Activated CD8-positive, alpha-beta memory T cell treated with anti-CD3 and anti-CD28 coated beads, Interleukin-2, amount 10 ng/mL, durations not matched to agents 7 days and 5 days (primary cell): ENCODE measurements at regions not wholly inside any gene's neighbourhood (a gene's known extent, or its start where the extent isn't known, plus 50 kb on each side); places are given as distances from the start of the nearest gene placed in this dataset.

Experiments used
- ATAC-seq: fragments of 150-1000 bp; cut with Tn5 transposase; one replicate; pipeline ENCODE4 v1.10.0; 2021; ENCODE audit warnings: moderate library complexity
- CTCF ChIA-PET: fragments of 350-600 bp; sonication (Branson Sonifier 250); formaldehyde crosslinking; loops from one replicate; lab custom pipeline; 2021; ENCODE audit warnings: antibody characterized with exemption; lab: Charles Lee
- DNase-seq: peaks from one replicate; pipeline ENCODE4 v3.0.0-alpha.2; 2020
- H3K27ac Mint-ChIP-seq: one replicate; pipeline ENCODE4 v1.8.0; 2021; ENCODE audit warnings: mild to moderate bottlenecking, mixed read lengths
- H3K27me3 Mint-ChIP-seq: one replicate; pipeline ENCODE4 v1.8.0; 2021; ENCODE audit warnings: mixed read lengths
- H3K36me3 Mint-ChIP-seq: one replicate; pipeline ENCODE4 v1.8.0; 2021; ENCODE audit warnings: mild to moderate bottlenecking, mixed read lengths
- H3K4me1 Mint-ChIP-seq: one replicate; pipeline ENCODE4 v1.8.0; 2021; ENCODE audit warnings: mixed read lengths
- H3K4me3 Mint-ChIP-seq: one replicate; pipeline ENCODE4 v1.8.0; 2021; ENCODE audit warnings: mild to moderate bottlenecking, moderate library complexity, mixed read lengths
- H3K9me3 Mint-ChIP-seq: one replicate; pipeline ENCODE4 v1.8.0; 2022; ENCODE audit warnings: low read depth, mixed read lengths

DNA sequence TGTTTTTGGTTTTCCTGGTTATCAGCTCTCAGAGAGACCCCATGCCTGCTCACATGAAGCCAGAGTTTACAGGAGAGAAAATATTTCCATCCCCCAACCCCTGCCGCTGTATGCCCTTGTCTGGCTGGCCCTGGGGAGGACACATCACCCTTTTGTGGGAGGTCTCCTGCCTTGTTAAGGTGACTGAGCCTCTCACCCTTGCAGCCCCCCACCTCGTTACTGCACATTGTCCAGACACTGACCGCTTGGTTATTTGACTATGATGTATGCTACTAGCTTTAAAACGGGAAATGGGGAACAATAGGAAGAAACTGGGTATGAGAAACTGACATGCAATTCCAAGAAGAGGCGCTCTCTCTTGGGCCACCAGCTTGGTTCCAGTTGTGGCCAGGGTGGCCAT is 51.1 kb upstream of the RFPL3 start:
- Mint-ChIP-seq H3K27ac (no peak overlapping the region), H3K9me3 (no peaks in the 10 kb centered on the region), H3K27me3 (peaks cover 30% of the 10 kb centered on the region), H3K4me1 (no peaks in the 10 kb centered on the region), H3K36me3 (no peaks in the 10 kb centered on the region), H3K4me3 (no peak overlapping the region)
- DNase-seq (no peak), ATAC-seq (no peak)
- CTCF ChIA-PET = no interaction called here

DNA sequence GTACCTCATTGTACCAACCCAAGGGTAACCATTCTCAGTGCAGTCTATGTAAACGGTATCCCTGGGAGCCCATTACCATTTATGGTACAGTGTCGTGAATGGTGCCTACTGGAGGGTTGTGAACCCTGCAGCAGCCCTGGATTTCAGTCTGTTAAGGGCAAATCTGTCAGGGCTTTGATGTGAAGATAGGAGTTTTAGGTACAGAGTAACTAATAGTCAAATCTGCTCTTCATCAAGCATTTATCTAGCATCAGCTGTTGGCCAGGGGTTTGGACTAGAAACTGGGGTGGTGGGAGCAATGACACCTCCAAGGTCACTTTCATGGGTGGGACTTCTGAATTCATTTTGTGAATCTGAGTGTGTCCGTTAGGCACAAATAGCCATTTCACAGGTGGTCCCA is 50.6 kb upstream of the RFPL3 start:
- Mint-ChIP-seq H3K36me3 (no peaks in the 10 kb centered on the region), H3K9me3 (no peaks in the 10 kb centered on the region), H3K4me1 (no peaks in the 10 kb centered on the region), H3K27ac (no peak overlapping the region), H3K4me3 (no peak overlapping the region), H3K27me3 (peaks cover 25% of the 10 kb centered on the region)
- DNase-seq (no peak), ATAC-seq (no peak)
- CTCF ChIA-PET = no interaction called here

DNA sequence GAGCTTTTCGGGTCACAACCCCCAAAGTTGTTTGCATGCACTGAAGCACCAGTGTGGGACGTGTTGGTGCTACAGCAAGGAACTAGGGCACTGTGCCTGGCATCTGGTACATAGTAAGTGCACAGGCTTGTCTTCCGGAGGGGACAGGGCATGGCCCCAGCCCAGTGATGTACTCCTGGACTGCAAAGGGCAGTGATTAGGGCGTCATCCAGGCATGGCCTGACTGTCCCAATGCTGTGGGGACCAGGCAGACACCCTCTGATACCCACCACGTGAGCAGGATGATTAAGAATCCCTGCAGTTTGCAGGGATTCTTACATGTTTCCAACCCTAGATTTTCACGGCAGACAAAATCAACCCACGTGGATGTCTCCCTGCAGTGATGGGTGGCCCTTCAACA is 50.0 kb upstream of the RFPL3 start:
- Mint-ChIP-seq H3K27me3 (peaks cover 21% of the 10 kb centered on the region), H3K27ac (no peak overlapping the region), H3K4me3 (no peak overlapping the region), H3K36me3 (no peaks in the 10 kb centered on the region), H3K4me1 (no peaks in the 10 kb centered on the region), H3K9me3 (no peaks in the 10 kb centered on the region)
- CTCF ChIA-PET = no interaction called here
- DNase-seq (peak; percentile 25), ATAC-seq (no peak)
